ENCODE measurements at regions not wholly inside any gene's neighbourhood (a gene's known extent, or its start where the extent isn't known, plus 50 kb on each side); places are given as distances from the start of the nearest gene placed in this dataset.

DNA sequence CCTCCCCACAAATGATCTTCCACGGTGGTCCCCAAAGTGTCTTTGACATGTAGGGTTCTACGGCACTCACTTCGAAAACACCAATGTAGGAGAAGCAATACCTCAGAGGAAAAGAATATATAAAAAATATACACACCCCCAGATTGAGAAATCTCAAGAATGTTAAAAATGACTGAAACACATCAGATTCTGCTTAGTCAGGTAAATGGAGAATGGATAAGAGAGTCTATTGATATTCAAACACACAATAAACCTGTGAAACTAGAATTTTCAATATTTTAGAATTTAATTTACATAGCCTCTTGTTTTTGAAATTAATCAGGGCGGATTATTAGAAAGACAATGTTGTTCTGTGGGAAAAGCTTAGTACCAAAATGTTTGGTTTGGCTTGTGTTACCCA, 712.4 kb downstream of the GATA3 start:
- no peak overlapping the region for H3K4me3 ChIP-seq (ENCODE audit: low read depth, low read length)
- DNase-seq (ENCODE audit: low read depth): no peak
- TF ChIP-seq, protein P1, sequence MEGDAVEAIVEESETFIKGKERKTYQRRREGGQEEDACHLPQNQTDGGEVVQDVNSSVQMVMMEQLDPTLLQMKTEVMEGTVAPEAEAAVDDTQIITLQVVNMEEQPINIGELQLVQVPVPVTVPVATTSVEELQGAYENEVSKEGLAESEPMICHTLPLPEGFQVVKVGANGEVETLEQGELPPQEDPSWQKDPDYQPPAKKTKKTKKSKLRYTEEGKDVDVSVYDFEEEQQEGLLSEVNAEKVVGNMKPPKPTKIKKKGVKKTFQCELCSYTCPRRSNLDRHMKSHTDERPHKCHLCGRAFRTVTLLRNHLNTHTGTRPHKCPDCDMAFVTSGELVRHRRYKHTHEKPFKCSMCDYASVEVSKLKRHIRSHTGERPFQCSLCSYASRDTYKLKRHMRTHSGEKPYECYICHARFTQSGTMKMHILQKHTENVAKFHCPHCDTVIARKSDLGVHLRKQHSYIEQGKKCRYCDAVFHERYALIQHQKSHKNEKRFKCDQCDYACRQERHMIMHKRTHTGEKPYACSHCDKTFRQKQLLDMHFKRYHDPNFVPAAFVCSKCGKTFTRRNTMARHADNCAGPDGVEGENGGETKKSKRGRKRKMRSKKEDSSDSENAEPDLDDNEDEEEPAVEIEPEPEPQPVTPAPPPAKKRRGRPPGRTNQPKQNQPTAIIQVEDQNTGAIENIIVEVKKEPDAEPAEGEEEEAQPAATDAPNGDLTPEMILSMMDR (IDR thresholded peaks at IDR 0.05; ENCODE audit: low read depth, low read length, missing control alignments): no peak

GRCh38 chr10:8767591-8767990, 713.1 kb downstream of the GATA3 start:
- TF ChIP-seq, protein P1 (IDR thresholded peaks at IDR 0.05; ENCODE audit: low read depth, low read length, missing control alignments): no peak
- DNase-seq (ENCODE audit: low read depth): no peak
- H3K4me3 ChIP-seq (ENCODE audit: low read depth, low read length): no peak overlapping the region

GRCh38 chr10:8768341-8768740, 713.9 kb downstream of the GATA3 start:
- DNase-seq (ENCODE audit: low read depth): no peak
- TF ChIP-seq, protein P1 (IDR thresholded peaks at IDR 0.05; ENCODE audit: low read depth, low read length, missing control alignments): no peak
- no peak overlapping the region for H3K4me3 ChIP-seq (ENCODE audit: low read depth, low read length)

DNA sequence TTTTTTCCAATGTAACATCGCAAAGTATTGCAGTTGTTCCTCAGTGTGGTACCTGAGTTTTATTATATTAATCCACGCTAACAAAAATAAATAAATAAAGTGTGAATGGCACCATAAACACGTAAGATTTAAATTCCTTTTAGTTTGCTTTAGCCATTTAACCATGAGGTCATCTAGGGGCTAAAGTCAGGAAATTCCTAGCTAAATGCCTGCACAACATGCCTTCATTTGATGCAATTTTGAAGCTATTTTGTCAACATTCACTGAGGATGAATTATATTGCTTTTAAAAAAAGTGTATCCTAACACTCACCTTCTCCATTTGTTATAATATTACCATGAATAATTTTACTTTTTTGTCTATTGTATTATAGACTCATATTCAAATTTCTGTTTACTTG, 714.4 kb downstream of the GATA3 start:
- TF ChIP-seq, protein P1 (IDR thresholded peaks at IDR 0.05; ENCODE audit: low read depth, low read length, missing control alignments): no peak
- DNase-seq (ENCODE audit: low read depth): no peak
- H3K4me3 ChIP-seq (ENCODE audit: low read depth, low read length): no peak overlapping the region

GRCh38 chr10:8776926-8777622, 722.6 kb downstream of the GATA3 start:
- TF ChIP-seq, protein P1 (IDR thresholded peaks at IDR 0.05; ENCODE audit: low read depth, low read length, missing control alignments): no peak
- DNase-seq (ENCODE audit: low read depth): no peak
- no peak overlapping the region for H3K4me3 ChIP-seq (ENCODE audit: low read depth, low read length)

DNA sequence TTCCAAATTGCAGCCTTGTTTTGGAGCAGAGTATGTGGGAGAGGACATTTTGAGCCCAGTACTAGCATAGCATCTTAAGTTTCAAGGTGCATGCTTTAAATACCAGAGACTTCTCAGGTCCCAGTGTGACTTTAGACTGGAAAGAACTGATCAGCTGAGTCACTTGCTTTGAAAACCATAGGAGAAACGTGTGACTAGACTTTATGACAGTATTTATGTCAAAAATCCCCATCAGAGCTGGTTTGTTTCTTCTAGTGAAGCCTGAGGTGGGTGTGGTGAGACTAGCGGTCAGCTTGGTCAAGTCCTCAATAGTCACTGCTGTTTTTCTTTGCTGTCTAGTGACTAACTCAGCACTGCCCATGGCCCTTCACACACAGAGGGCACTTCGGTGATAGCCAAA, 724.2 kb downstream of the GATA3 start:
- TF ChIP-seq, protein P1 (IDR thresholded peaks at IDR 0.05; ENCODE audit: low read depth, low read length, missing control alignments): no peak
- H3K4me3 ChIP-seq (ENCODE audit: low read depth, low read length): no peak overlapping the region
- DNase-seq (ENCODE audit: low read depth): no peak

- no peak overlapping the region for H3K4me3 ChIP-seq (ENCODE audit: low read depth, low read length)
- TF ChIP-seq, protein P1 (IDR thresholded peaks at IDR 0.05; ENCODE audit: low read depth, low read length, missing control alignments): no peak
- DNase-seq (ENCODE audit: low read depth): no peak
These were observed 733.2 kb downstream of the GATA3 start for GRCh38 chr10:8787649-8788048.
